GM23248 (cell line): ENCODE measurements at regions not wholly inside any gene's neighbourhood (a gene's known extent, or its start where the extent isn't known, plus 50 kb on each side); places are given as distances from the start of the nearest gene placed in this dataset.

ENCODE experiments used
- EZH2 ChIP-seq: fragments of 200-600 bp; sonication (generic); IDR thresholded peaks from 2 replicates; pipeline ENCODE4 v1.6.1; 2018; ENCODE audit warnings: antibody characterized with exemption, mild to moderate bottlenecking; ENCODE audit not compliant: insufficient read depth, poor library complexity, severe bottlenecking
- EZH2phosphoT487 ChIP-seq: fragments of 200-600 bp; sonication (generic); IDR thresholded peaks from 2 replicates; pipeline ENCODE4 v1.6.1; 2018; ENCODE audit warnings: antibody characterized with exemption, moderate library complexity, mild to moderate bottlenecking, low read depth; ENCODE audit not compliant: insufficient read depth

GRCh38 chr4:38387348-38387747 lies 276.7 kb upstream of the KLF3 start:
- no peak for TF ChIP-seq EZH2
- TF ChIP-seq EZH2phosphoT487 = no peak
